Astrocyte of the spinal cord (primary cell): ENCODE measurements at regions not wholly inside any gene's neighbourhood (a gene's known extent, or its start where the extent isn't known, plus 50 kb on each side); places are given as distances from the start of the nearest gene placed in this dataset.

Experiments
- DNase-seq: peaks from one replicate; pipeline ENCODE4 v3.0.0; 2011; ENCODE audit warnings: low read depth, low spot score
- H3K4me3 ChIP-seq: 2 replicates; pipeline ENCODE4 v1.5.1; 2011; ENCODE audit warnings: low read depth, mild to moderate bottlenecking, low read length, moderate library complexity
- CTCF ChIP-seq: IDR thresholded peaks from 2 replicates; pipeline ENCODE4 v1.5.1; 2012; ENCODE audit warnings: low read depth, mild to moderate bottlenecking, low read length, inconsistent platforms
- in situ Hi-C: cut with HindIII; loops from 2 replicates; pipeline ENCODE4 v1.10.0; 2017; ENCODE audit warnings: low sequenced_read_pairs

DNA sequence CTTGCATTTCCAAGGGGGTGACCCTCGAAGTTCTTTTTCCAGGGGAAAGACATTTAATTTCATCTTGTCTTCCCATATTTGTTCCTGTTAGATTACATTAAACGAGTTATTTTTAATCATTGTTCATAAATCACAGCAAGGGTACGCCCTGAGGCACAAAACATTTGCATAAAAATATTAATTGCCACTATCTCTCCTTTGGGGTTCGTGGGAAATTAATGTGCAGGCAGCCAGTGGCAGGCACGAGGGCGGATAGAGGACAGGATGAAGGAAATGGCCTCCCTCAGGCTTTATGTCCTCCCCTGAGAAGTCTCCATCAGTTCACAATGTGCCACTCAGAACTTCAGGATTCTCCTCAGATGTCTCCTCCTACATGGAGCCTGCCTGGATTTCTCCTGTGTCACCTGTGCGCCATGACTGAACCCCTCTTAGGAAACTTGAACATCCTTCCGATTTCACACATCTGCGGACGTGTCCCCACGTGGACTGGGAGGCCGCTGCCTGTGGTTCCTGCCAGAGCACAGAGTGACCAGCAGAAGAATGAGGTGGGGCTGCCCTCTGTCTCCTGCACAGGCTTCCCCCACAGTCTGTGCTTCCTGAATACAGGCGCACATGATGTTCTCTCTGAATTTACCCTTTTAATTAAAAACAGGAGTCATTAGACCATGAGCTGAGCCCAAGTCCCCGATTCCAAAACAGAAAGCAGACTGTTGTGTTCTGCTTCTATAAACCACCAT, 1085.9 kb downstream of the TBC1D22A start:
- no peak for TF ChIP-seq CTCF
- H3K4me3 ChIP-seq = no peak overlapping the region
- DNase-seq = no peak
- in situ Hi-C loops = no loop called here

DNA sequence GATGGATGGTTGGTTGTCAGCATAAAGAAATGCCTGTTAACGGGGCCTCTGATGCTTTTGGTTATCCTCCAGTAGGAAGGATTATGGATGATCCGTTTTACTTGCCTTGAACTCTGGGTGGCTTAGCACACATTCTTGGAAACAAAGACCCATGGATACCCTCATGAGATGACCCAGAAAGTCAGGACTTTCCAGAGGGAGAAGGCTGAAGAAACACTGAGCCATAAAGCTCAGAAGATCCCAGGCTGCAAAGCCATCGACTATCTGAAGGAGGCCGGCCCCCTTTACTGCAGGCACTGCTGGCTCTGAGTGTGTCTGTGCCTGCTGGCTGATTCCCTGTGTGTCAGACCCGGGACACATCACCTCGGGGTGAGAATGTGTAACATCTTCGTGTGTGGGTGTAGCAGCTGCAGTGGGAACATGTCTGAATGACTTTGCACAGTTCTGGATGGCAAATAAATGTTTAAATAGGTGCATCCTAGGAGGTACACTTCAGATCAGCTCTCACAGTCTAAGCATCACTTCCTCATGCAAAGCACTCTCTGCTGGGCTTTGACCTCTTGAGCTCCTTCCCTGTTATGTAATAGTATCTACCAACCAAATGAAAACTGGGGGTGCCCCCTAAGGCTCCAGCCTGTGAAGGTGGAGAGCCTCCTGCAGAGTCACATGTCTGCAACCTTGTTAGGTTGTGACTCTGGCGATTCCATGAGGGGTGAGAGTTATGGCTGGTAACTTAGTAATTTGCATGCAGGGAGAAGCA, 1084.9 kb downstream of the TBC1D22A start:
- no peak overlapping the region for H3K4me3 ChIP-seq
- in situ Hi-C loops = no loop called here
- TF ChIP-seq CTCF = no peak
- DNase-seq = no peak

DNA sequence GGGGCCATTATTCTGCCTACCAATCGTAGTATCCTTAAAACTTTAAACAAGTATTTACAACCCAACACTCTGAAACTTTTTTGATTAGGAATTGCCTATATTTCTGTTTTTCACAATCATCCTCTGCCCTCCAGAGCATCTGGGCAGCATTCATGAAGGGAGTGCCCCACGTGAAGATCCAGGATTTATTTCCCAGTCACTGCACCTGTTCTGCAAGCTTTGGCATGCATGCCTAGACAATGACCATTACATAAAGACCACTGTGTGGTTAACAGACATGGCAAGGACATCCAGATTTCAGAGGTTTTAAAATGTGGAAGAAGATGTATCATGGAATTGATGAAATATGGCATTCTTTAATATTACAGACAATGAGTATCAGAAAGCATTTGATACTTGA, 1083.8 kb downstream of the TBC1D22A start:
- no peak for TF ChIP-seq CTCF
- DNase-seq = no peak
- no peak overlapping the region for H3K4me3 ChIP-seq
- in situ Hi-C loops = no loop called here

DNA sequence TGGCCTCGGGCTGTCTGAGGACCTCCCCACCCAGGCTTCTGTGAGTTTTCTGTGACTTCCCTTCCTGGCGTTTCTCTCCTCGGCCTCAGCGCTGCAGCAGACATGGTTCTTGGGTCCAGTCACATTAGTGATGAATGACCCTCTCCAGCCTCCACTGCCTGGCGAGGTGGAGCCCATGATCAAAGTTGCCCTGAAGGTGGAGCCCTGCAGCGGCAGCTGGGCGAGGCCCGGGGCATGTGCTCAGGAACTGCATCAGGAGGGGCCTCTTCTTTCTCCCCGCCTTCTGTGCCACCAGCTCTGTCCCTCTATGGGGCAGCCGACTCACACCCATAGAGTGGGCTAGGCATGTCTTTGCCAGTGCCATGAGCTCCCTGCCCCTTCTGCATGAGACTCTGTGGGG, 1079.7 kb downstream of the TBC1D22A start:
- TF ChIP-seq CTCF = no peak
- DNase-seq = no peak
- in situ Hi-C loops = no loop called here
- no peak overlapping the region for H3K4me3 ChIP-seq

- no peak for DNase-seq
- H3K4me3 ChIP-seq = no peak overlapping the region
- TF ChIP-seq CTCF = no peak
- in situ Hi-C loops = no loop called here
These were observed 1078.7 kb downstream of the TBC1D22A start for GRCh38 chr22:47841156-47841555.

- H3K4me3 ChIP-seq = no peak overlapping the region
- no peak for TF ChIP-seq CTCF
- in situ Hi-C loops = no loop called here
- no peak for DNase-seq
These were observed 1077.3 kb downstream of the TBC1D22A start for GRCh38 chr22:47839595-47840227.
